Sigmoid colon (tissue), 6 donors: ENCODE measurements at regions not wholly inside any gene's neighbourhood (a gene's known extent, or its start where the extent isn't known, plus 50 kb on each side); places are given as distances from the start of the nearest gene placed in this dataset.
A peak's percentile ranks its signal among the peaks of the same experiment; 100 is the strongest.
"Not testable (repeated sequence)": the region's sequence is repeated elsewhere in the genome, so short reads cannot be mapped to it uniquely, and the experiment has no call there.

Source experiments
- DNase-seq: peaks from one replicate; pipeline ENCODE4 v3.0.0-alpha.2; 2019
- H3K27ac ChIP-seq, 4 donors: fragments of 200-600 bp; sonication (generic); one replicate each; pipeline ENCODE4 v1.5.1; 2016 to 2019; ENCODE audit warnings: mild to moderate bottlenecking in 1 of 4
- H3K27me3 ChIP-seq, 3 donors: fragments of 200-600 bp; sonication (generic); one replicate each; pipeline ENCODE4 v1.5.1; 2019; ENCODE audit warnings: mild to moderate bottlenecking in 1 of 3
- H3K36me3 ChIP-seq, 4 donors: fragments of 200-600 bp; sonication (generic); one replicate each; pipeline ENCODE4 v1.5.1; 2016 to 2019
- H3K4me1 ChIP-seq, 4 donors: fragments of 200-600 bp; sonication (generic); one replicate each; pipeline ENCODE4 v1.5.1; 2017 to 2019
- H3K4me3 ChIP-seq, 4 donors: fragments of 200-600 bp; sonication (generic); one replicate each; pipeline ENCODE4 v1.5.1; 2017 to 2019; ENCODE audit warnings: mild to moderate bottlenecking in 2 of 4, moderate library complexity in 1 of 4
- H3K9me3 ChIP-seq, 4 donors: fragments of 200-600 bp in 3 of 4; sonication (generic) in 3 of 4; one replicate each; pipeline versions ENCODE4 v1.5.1 to v1.6.1; 2013 to 2019
- EP300 ChIP-seq, 4 donors: sonication (generic); formaldehyde crosslinking; IDR thresholded peaks; one replicate each; pipeline ENCODE4 v1.6.1; 2017; ENCODE audit warnings: antibody characterized with exemption in 4 of 4
- POLR2A ChIP-seq, 2 donors: fragments of 450-650 bp; IDR thresholded peaks; one replicate each; pipeline ENCODE4 v1.6.1; 2016; ENCODE audit warnings: antibody characterized with exemption in 2 of 2, mild to moderate bottlenecking in 2 of 2, moderate library complexity in 2 of 2
- POLR2AphosphoS5 ChIP-seq, 4 donors: sonication (generic); formaldehyde crosslinking; IDR thresholded peaks; one replicate each; pipeline ENCODE4 v1.6.1; 2017; ENCODE audit warnings: antibody characterized with exemption in 4 of 4
- WGBS, 2 donors: extraction: QIAGEN DNeasy Blood & Tissue Kit; methylation state at CpG; one replicate each; pipeline ENCODE4 v1.1.7; 2013; 5-methylcytosine and 5-hydroxymethylcytosine counted together
- intact Hi-C: fragments of 100-400 bp; cut with DNase I; formaldehyde crosslinking; loops from one replicate; pipeline ENCODE4 v1.15.1; 2023
- TF ChIP-seq, protein P1 (sequence below), 4 experiments: fragments of 450-650 bp in 3 of 4; fragments of 200-600 bp in 1 of 4; IDR thresholded peaks; one replicate each; pipeline ENCODE4 v1.5.1; 2016 to 2019; ENCODE audit warnings: antibody characterized with exemption in 4 of 4, mild to moderate bottlenecking in 3 of 4, moderate library complexity in 2 of 4
- donor health status: healthy with polysubstance abuse.
- donor health status: healthy.

DNA sequence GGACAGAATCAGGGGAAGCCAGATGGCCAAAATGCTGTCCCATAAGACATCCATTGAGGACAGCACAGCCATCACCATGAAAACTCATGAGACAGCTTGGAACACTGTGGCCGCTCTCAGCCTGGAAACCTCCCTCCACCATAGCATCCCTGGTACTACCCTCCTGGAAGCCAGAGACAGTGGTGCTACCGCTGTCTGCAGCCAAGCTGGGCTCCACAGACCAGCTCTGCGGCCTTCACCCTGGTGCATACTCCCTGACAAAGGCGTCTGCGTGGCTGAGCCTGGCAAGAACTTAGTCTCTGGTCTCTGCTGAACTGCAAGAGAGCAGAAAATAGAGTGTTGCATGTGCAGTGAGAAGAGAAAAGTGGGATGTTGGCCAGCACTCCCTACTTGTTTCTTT is 558.0 kb downstream of the C6orf118 start:
- TF ChIP-seq, protein P1, sequence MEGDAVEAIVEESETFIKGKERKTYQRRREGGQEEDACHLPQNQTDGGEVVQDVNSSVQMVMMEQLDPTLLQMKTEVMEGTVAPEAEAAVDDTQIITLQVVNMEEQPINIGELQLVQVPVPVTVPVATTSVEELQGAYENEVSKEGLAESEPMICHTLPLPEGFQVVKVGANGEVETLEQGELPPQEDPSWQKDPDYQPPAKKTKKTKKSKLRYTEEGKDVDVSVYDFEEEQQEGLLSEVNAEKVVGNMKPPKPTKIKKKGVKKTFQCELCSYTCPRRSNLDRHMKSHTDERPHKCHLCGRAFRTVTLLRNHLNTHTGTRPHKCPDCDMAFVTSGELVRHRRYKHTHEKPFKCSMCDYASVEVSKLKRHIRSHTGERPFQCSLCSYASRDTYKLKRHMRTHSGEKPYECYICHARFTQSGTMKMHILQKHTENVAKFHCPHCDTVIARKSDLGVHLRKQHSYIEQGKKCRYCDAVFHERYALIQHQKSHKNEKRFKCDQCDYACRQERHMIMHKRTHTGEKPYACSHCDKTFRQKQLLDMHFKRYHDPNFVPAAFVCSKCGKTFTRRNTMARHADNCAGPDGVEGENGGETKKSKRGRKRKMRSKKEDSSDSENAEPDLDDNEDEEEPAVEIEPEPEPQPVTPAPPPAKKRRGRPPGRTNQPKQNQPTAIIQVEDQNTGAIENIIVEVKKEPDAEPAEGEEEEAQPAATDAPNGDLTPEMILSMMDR (IDR thresholded peaks at IDR 0.05) = no peak
- TF ChIP-seq POLR2A (IDR thresholded peaks at IDR 0.05) (no peak), POLR2AphosphoS5 (IDR thresholded peaks at IDR 0.05) (no peak), EP300 (IDR thresholded peaks at IDR 0.05) (no peak)
- Histone ChIP-seq H3K4me3 (no peak overlapping the region), H3K27ac (no peak overlapping the region), H3K36me3 (no peaks in the 10 kb centered on the region), H3K4me1 (no peaks in the 10 kb centered on the region), H3K9me3 (peaks cover 0 to 3% (median 0%) of the 10 kb centered on the region in 4 donors), H3K27me3 (no peaks in the 10 kb centered on the region)
- 74 to 81% methylated on average over 5 of the region's 5 CpGs for WGBS, 2 donors
- intact Hi-C loops = no loop called here
- DNase-seq = no peak

GRCh38 chr6:164750128-164750527 is 559.3 kb downstream of the C6orf118 start:
- no peak for TF ChIP-seq EP300 (IDR thresholded peaks at IDR 0.05)
- TF ChIP-seq, protein P1 (IDR thresholded peaks at IDR 0.05) = no peak
- TF ChIP-seq POLR2AphosphoS5 (IDR thresholded peaks at IDR 0.05) = no peak
- no peak for TF ChIP-seq POLR2A (IDR thresholded peaks at IDR 0.05)
- no peaks in the 10 kb centered on the region for H3K36me3 ChIP-seq
- H3K4me3 ChIP-seq = no peak overlapping the region
- intact Hi-C loops = no loop called here
- no peaks in the 10 kb centered on the region for H3K4me1 ChIP-seq
- H3K27me3 ChIP-seq = no peaks in the 10 kb centered on the region
- peak overlapping the region in 1 of 4 donors; percentile 48 for H3K27ac ChIP-seq
- peaks cover 0 to 3% (median 0%) of the 10 kb centered on the region in 4 donors for H3K9me3 ChIP-seq
- DNase-seq = no peak
- WGBS, 2 donors = 40 to 71% methylated on average over 3 of the region's 3 CpGs

DNA sequence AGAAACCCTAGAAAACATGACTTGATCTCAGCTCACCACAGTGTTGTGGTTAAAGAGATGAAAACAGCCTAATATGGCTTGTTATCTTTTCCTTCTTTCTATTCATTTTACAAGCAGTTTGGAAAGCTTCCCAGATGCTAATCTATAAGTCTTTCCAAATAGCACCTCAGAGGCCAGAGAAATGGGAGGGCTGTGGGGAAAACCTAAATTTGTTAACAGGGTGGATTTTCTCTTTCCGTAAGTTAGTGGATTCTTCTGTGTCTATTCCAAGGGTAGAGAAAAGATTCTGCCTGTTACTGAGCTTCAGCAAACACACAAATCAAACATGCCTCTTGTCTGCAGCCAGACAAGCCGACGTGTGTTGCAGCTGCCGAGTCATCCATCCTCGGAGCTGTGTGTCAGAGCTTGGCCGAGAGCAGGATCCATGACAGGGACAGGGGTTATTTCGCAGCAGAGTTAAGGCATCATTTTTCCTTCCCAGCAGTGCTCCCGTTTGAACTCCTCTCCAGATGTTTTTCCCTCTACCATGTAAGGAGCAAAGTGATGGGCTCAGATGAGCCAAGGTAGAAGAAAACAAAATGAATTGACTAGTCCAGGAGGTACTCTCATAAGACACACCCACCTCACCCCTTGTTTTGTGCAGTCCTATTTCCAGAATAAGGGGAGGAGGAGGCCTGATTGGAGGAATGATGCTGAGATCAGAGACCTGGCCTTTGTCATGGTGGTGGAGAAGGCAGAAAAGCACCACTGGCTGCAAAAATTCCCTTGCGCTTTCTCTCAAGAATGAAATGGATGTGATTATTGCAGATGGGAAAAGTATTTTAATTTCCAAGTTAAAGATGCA is 560.0 kb downstream of the C6orf118 start:
- 41 to 57% methylated on average over 9 of the region's 9 CpGs for WGBS, 2 donors
- Histone ChIP-seq H3K36me3 (no peaks in the 10 kb centered on the region), H3K4me1 (no peaks in the 10 kb centered on the region), H3K9me3 (peaks cover 0 to 3% (median 0%) of the 10 kb centered on the region in 4 donors), H3K4me3 (no peak overlapping the region), H3K27ac (peak overlapping the region in 2 of 4 donors; percentile 31 to 48), H3K27me3 (no peaks in the 10 kb centered on the region)
- intact Hi-C loops = no loop called here
- TF ChIP-seq POLR2AphosphoS5 (IDR thresholded peaks at IDR 0.05) (peak in 1 of 4 donors; percentile 76), EP300 (IDR thresholded peaks at IDR 0.05) (no peak)
- DNase-seq = no peak

DNA sequence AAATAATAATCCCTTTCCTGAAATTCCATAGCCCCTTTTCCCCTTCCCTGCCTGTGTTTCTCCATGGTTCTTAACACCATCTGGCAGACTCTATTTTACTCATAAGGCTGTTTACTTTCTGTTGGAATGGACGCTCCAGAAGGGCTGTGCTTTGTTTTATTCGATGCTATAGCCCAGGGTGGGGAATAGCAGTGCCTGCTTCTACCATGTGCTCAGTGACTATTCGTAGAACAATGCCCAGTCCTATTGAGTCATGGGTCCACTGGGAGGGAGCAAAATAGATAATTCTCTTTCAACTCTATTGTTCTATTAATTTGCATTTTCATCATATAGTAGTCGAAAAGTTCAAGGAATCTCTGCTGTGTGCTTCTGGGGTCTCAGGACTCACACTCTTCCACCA is 565.1 kb downstream of the C6orf118 start:
- no peaks in the 10 kb centered on the region for H3K27me3 ChIP-seq
- TF ChIP-seq POLR2AphosphoS5 (IDR thresholded peaks at IDR 0.05) (no peak), POLR2A (IDR thresholded peaks at IDR 0.05) (no peak), EP300 (IDR thresholded peaks at IDR 0.05) (no peak)
- TF ChIP-seq, protein P1 (IDR thresholded peaks at IDR 0.05) = no peak
- no peak for DNase-seq
- intact Hi-C loops = no loop called here
- no peaks in the 10 kb centered on the region for H3K36me3 ChIP-seq
- no peak overlapping the region for H3K4me3 ChIP-seq
- H3K9me3 ChIP-seq = no peaks in the 10 kb centered on the region
- no peak overlapping the region for H3K27ac ChIP-seq
- no peaks in the 10 kb centered on the region for H3K4me1 ChIP-seq
- 79 to 86% methylated on average over 4 of the region's 4 CpGs for WGBS, 2 donors

- Histone ChIP-seq H3K27ac (no peak overlapping the region), H3K4me3 (no peak overlapping the region), H3K27me3 (no peaks in the 10 kb centered on the region), H3K9me3 (no peaks in the 10 kb centered on the region), H3K4me1 (no peaks in the 10 kb centered on the region), H3K36me3 (no peaks in the 10 kb centered on the region)
- WGBS, 2 donors = 81 to 83% methylated on average over 3 of the region's 3 CpGs
- no peak for DNase-seq
- intact Hi-C loops = no loop called here
- TF ChIP-seq, protein P1 (IDR thresholded peaks at IDR 0.05) = no peak
- TF ChIP-seq EP300 (IDR thresholded peaks at IDR 0.05) (no peak), POLR2AphosphoS5 (IDR thresholded peaks at IDR 0.05) (no peak), POLR2A (IDR thresholded peaks at IDR 0.05) (no peak)
Measured at GRCh38 chr6:164741938-164742451, 567.4 kb downstream of the C6orf118 start.

- intact Hi-C loops, H3K4me1 ChIP-seq, H3K4me3 ChIP-seq, H3K9me3 ChIP-seq, DNase-seq, H3K36me3 ChIP-seq, H3K27me3 ChIP-seq, H3K27ac ChIP-seq: not testable (repeated sequence)
- WGBS, 2 donors = 94 to 95% methylated on average over 25 of the region's 25 CpGs
Measured at GRCh38 chr6:164736090-164736489, 573.3 kb downstream of the C6orf118 start.
